SK-N-SH treated with all-trans-retinoic acid at 6 μM for 48 hours (cell line): ENCODE measurements at regions not wholly inside any gene's neighbourhood (a gene's known extent, or its start where the extent isn't known, plus 50 kb on each side); places are given as distances from the start of the nearest gene placed in this dataset.

Experiments used
- BACH2 ChIP-seq: fragments of 250-450 bp; sonication (Bioruptor Pico); IDR thresholded peaks from 2 replicates; pipeline ENCODE4 v1.9.0; 2021; ENCODE audit warnings: mild to moderate bottlenecking, borderline replicate concordance
- CREB5 ChIP-seq: fragments of 250-450 bp; sonication (Bioruptor Pico); IDR thresholded peaks from 2 replicates; pipeline ENCODE4 v1.5.1; 2020; ENCODE audit warnings: low read depth, mild to moderate bottlenecking, moderate library complexity
- RARB ChIP-seq: fragments of 250-450 bp; sonication (Bioruptor Pico); IDR thresholded peaks from 2 replicates; pipeline ENCODE4 v1.8.0; 2021; ENCODE audit warnings: mild to moderate bottlenecking, moderate library complexity
- TCF4 ChIP-seq: fragments of 250-450 bp; sonication (Bioruptor Pico); IDR thresholded peaks from 2 replicates; pipeline ENCODE4 v1.8.0; 2021; ENCODE audit warnings: mild to moderate bottlenecking, moderate library complexity, borderline replicate concordance
- ZFP3 ChIP-seq: fragments of 250-450 bp; sonication (Bioruptor Pico); IDR thresholded peaks from 2 replicates; pipeline ENCODE4 v1.5.0; 2020; ENCODE audit warnings: mild to moderate bottlenecking, moderate library complexity
- ZFP30 ChIP-seq: fragments of 450-650 bp; formaldehyde crosslinking; IDR thresholded peaks from 2 replicates; pipeline ENCODE4 v1.5.0; 2022; ENCODE audit warnings: mild to moderate bottlenecking, moderate library complexity
- ZNF565 ChIP-seq: fragments of 450-650 bp; formaldehyde crosslinking; conservative IDR thresholded peaks from 2 replicates; pipeline ENCODE4 v1.5.0; 2020; ENCODE audit warnings: low read depth, mild to moderate bottlenecking, moderate library complexity

- TF ChIP-seq ZNF565 (no peak), BACH2 (CRISPR knock-in tag) (no peak), TCF4 (CRISPR knock-in tag) (no peak), RARB (CRISPR knock-in tag) (no peak), ZFP3 (CRISPR knock-in tag) (no peak), ZFP30 (CRISPR knock-in tag) (no peak), CREB5 (CRISPR knock-in tag) (no peak)
These were observed 107.4 kb upstream of the TENT5A start for GRCh38 chr6:81859884-81860283.
